ENCODE measurements at regions not wholly inside any gene's neighbourhood (a gene's known extent, or its start where the extent isn't known, plus 50 kb on each side); places are given as distances from the start of the nearest gene placed in this dataset.

GRCh38 chr9:38278457-38278856 is 114.0 kb upstream of the ALDH1B1 start:
- no peak for TF ChIP-seq CTCF (IDR thresholded peaks at IDR 0.05; ENCODE audit: insufficient read depth, low read depth, low read length, missing control alignments)
- H3K4me3 ChIP-seq (ENCODE audit: low read depth, low read length): no peak overlapping the region
- no peak for DNase-seq (ENCODE audit: low read depth)

- no peak for DNase-seq (ENCODE audit: low read depth)
- TF ChIP-seq CTCF (IDR thresholded peaks at IDR 0.05; ENCODE audit: insufficient read depth, low read depth, low read length, missing control alignments): no peak
Observed at GRCh38 chr9:38277601-38278200, 114.8 kb upstream of the ALDH1B1 start.

GRCh38 chr9:38276771-38277439 is 115.6 kb upstream of the ALDH1B1 start:
- no peak for TF ChIP-seq CTCF (IDR thresholded peaks at IDR 0.05; ENCODE audit: insufficient read depth, low read depth, low read length, missing control alignments)
- no peak overlapping the region for H3K4me3 ChIP-seq (ENCODE audit: low read depth, low read length)
- DNase-seq (ENCODE audit: low read depth): no peak

More at GRCh38 chr9:38277601-38278200, 114.8 kb upstream of the ALDH1B1 start:
- H3K4me3 ChIP-seq (ENCODE audit: low read depth, low read length): no peak overlapping the region

- TF ChIP-seq CTCF (IDR thresholded peaks at IDR 0.05; ENCODE audit: insufficient read depth, low read depth, low read length, missing control alignments): no peak
- DNase-seq (ENCODE audit: low read depth): no peak
- no peak overlapping the region for H3K4me3 ChIP-seq (ENCODE audit: low read depth, low read length)
Observed at GRCh38 chr9:38274800-38275199, 117.7 kb upstream of the ALDH1B1 start.

- no peak for TF ChIP-seq CTCF (IDR thresholded peaks at IDR 0.05; ENCODE audit: insufficient read depth, low read depth, low read length, missing control alignments)
- DNase-seq (ENCODE audit: low read depth): no peak
- no peak overlapping the region for H3K4me3 ChIP-seq (ENCODE audit: low read depth, low read length)
Observed at GRCh38 chr9:38272710-38273109, 119.8 kb upstream of the ALDH1B1 start.

GRCh38 chr9:38271666-38272241 is 120.7 kb upstream of the ALDH1B1 start:
- no peak for DNase-seq (ENCODE audit: low read depth)
- TF ChIP-seq CTCF (IDR thresholded peaks at IDR 0.05; ENCODE audit: insufficient read depth, low read depth, low read length, missing control alignments): no peak
- no peak overlapping the region for H3K4me3 ChIP-seq (ENCODE audit: low read depth, low read length)
